Common myeloid progenitor, CD34-positive (primary cell): ENCODE measurements at regions not wholly inside any gene's neighbourhood (a gene's known extent, or its start where the extent isn't known, plus 50 kb on each side); places are given as distances from the start of the nearest gene placed in this dataset.

Experiments used
- CTCF ChIA-PET: fragments of 350-600 bp; sonication (Branson Sonifier 250); formaldehyde crosslinking; loops from one replicate; lab custom pipeline; 2021; ENCODE audit warnings: antibody characterized with exemption; lab: Charles Lee
- POLR2A ChIA-PET: fragments of 350-600 bp; sonication (Branson Sonifier 250); formaldehyde crosslinking; loops from one replicate; lab custom pipeline; 2021; ENCODE audit warnings: antibody characterized with exemption; lab: Charles Lee
- DNase-seq, 3 donors: peaks; one replicate each; pipeline versions ENCODE4 v3.0.0 to v3.0.0-alpha.2; 2013
- H3K27ac ChIP-seq, 2 experiments: 1 replicate in 1 of 2; 2 replicates in 1 of 2; pipeline ENCODE4 v1.7.0; 2013; ENCODE audit warnings: inconsistent platforms in 2 of 2, low read length in 2 of 2, mild to moderate bottlenecking in 2 of 2, low read depth in 1 of 2, moderate library complexity in 1 of 2; ENCODE audit not compliant: severe bottlenecking in 2 of 2, insufficient read depth in 1 of 2, poor library complexity in 1 of 2
- H3K27me3 ChIP-seq, 5 experiments: replicated peaks in 2 of 5; 1 replicate in 3 of 5; 2 replicates in 2 of 5; pipeline versions ENCODE4 v1.6.1 to v1.7.0; 2013; ENCODE audit warnings: low read length in 4 of 5, mild to moderate bottlenecking in 2 of 5, moderate library complexity in 2 of 5, inconsistent platforms in 1 of 5; ENCODE audit not compliant: insufficient read depth in 5 of 5, control insufficient read depth in 4 of 5
- H3K36me3 ChIP-seq, 4 experiments: 1 replicate in 2 of 4; 2 replicates in 2 of 4; pipeline versions ENCODE4 v1.6.1 to v1.7.0; 2013; ENCODE audit warnings: low read length in 3 of 4, control low read depth in 1 of 4, mild to moderate bottlenecking in 1 of 4; ENCODE audit not compliant: control insufficient read depth in 4 of 4, insufficient read depth in 4 of 4
- H3K4me1 ChIP-seq, 4 experiments: 1 replicate in 3 of 4; 2 replicates in 1 of 4; pipeline versions ENCODE4 v1.6.1 to v1.7.1; 2013; ENCODE audit warnings: low read length in 3 of 4, mild to moderate bottlenecking in 3 of 4, control low read depth in 1 of 4, inconsistent platforms in 1 of 4, moderate library complexity in 1 of 4; ENCODE audit not compliant: control insufficient read depth in 4 of 4, insufficient read depth in 4 of 4; ENCODE audit errors: control extremely low read depth in 1 of 4
- H3K4me3 ChIP-seq, 7 experiments: 1 replicate in 4 of 7; 2 replicates in 3 of 7; pipeline versions ENCODE4 v1.5.1 to v1.7.0; 2013; ENCODE audit warnings: mild to moderate bottlenecking in 7 of 7, low read length in 6 of 7, moderate library complexity in 6 of 7, inconsistent platforms in 2 of 7, low read depth in 2 of 7, control low read depth in 1 of 7; ENCODE audit not compliant: insufficient read depth in 4 of 7, control insufficient read depth in 1 of 7; ENCODE audit errors: extremely low read depth in 1 of 7
- H3K9me3 ChIP-seq, 5 experiments: 1 replicate in 4 of 5; 2 replicates in 1 of 5; pipeline versions ENCODE4 v1.6.1 to v1.7.1; 2013; ENCODE audit warnings: low read length in 4 of 5, mild to moderate bottlenecking in 2 of 5, inconsistent platforms in 1 of 5, low read depth in 1 of 5, moderate library complexity in 1 of 5; ENCODE audit not compliant: control insufficient read depth in 4 of 5, insufficient read depth in 2 of 5; ENCODE audit errors: control extremely low read depth in 1 of 5
- WGBS: methylation state at CpG from one replicate; pipeline ENCODE4 v1.1.5; 2013; ENCODE audit not compliant: insufficient coverage; 5-methylcytosine and 5-hydroxymethylcytosine counted together

DNA sequence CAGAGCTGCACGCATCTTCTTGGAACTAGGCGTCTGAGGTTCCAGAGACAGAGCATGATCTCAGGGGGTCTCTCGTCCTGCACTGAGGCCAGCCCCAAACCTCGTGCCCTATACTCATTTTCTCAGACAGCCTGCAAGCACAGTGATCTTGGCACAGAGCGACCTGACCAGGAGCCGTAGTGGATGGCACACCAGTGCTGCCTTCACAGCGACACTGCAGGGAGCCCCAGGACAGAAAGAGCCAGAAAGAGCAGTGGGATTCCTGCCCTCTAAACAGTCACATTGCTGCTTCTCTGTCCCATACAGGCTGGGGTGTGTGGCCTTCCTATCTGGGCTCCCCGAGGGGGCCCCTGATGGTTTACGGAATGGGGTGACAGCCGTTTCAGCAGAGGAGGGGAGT lies 131.0 kb downstream of the RBFOX3 start:
- CTCF ChIA-PET, result no interaction called here

DNA sequence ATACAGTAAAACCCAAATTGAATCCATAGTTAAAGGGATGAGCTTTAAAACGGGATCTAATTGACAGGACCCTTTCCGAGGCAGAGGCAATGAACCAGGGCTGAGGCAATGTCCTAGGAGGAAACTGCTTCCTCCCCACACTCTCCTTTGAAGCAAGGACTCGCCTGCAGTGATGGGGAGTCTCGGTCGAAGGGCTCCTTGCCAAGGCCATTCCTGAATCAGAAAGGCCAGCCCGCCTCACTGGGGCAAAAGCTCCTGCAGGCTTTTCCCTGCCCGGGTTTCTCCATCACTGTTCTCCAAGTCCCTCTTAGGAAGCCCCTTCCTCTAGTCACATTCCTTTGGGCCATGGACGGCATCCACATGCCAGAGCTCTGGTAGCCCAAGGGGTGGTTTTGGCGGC lies 132.0 kb downstream of the RBFOX3 start:
- no peaks in the 10 kb centered on the region for H3K36me3 ChIP-seq
- no peaks in the 10 kb centered on the region for H3K9me3 ChIP-seq
- POLR2A ChIA-PET, result no interaction called here
- no peaks in the 10 kb centered on the region for H3K4me1 ChIP-seq
- CTCF ChIA-PET, result no interaction called here
- WGBS, result 88% methylated on average over 9 of the region's 9 CpGs
- no peak overlapping the region for H3K4me3 ChIP-seq
- H3K27me3 ChIP-seq, result peaks cover 0 to 95% (median 17%) of the 10 kb centered on the region in 5 experiments
- no peak for DNase-seq
- no peak overlapping the region for H3K27ac ChIP-seq

More for the DNA sequence above, 131.0 kb downstream of the RBFOX3 start:
- WGBS, result 91% methylated on average over 10 of the region's 10 CpGs
- DNase-seq, result no peak
- POLR2A ChIA-PET, result no interaction called here
- Histone ChIP-seq H3K4me3 (no peak overlapping the region), H3K4me1 (no peaks in the 10 kb centered on the region), H3K27me3 (peaks cover 0 to 95% (median 12%) of the 10 kb centered on the region in 5 experiments), H3K27ac (no peak overlapping the region), H3K36me3 (no peaks in the 10 kb centered on the region), H3K9me3 (no peaks in the 10 kb centered on the region)

DNA sequence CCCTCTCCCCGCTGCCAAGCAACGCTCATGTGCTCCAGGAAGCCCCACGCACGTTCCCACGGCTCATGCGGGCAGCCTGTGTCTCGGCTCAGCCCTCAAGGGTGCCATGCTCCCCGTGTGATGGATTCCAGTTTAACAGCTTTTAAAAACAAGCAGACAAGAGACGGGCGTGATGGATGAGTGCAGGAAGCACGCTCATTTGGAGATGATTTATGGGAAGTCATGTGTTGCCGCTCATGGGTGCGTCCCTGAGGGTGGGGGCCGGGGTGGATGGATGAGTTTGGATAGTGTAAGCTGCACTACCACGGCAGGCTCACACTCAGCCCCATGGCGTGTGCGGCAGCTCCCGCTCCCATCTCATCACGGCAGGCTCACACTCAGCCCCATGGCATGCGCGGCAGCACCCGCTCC lies 132.8 kb downstream of the RBFOX3 start:
- peaks cover 0 to 95% (median 14%) of the 10 kb centered on the region in 5 experiments for H3K27me3 ChIP-seq
- H3K27ac ChIP-seq, result no peak overlapping the region
- POLR2A ChIA-PET, result no interaction called here
- H3K36me3 ChIP-seq, result no peaks in the 10 kb centered on the region
- CTCF ChIA-PET, result no interaction called here
- 70% methylated on average over 15 of the region's 22 CpGs for WGBS
- DNase-seq, result no peak
- no peaks in the 10 kb centered on the region for H3K4me1 ChIP-seq
- no peaks in the 10 kb centered on the region for H3K9me3 ChIP-seq
- no peak overlapping the region for H3K4me3 ChIP-seq

- ChIA-PET POLR2A (no interaction called here), CTCF (no interaction called here)
- peaks cover 0 to 81% (median 13%) of the 10 kb centered on the region in 5 experiments for H3K27me3 ChIP-seq
- H3K4me3 ChIP-seq, result no peak overlapping the region
- no peaks in the 10 kb centered on the region for H3K4me1 ChIP-seq
- H3K9me3 ChIP-seq, result no peaks in the 10 kb centered on the region
- no peak overlapping the region for H3K27ac ChIP-seq
- no peak for DNase-seq
- H3K36me3 ChIP-seq, result no peaks in the 10 kb centered on the region
- WGBS, result 45% methylated on average over 13 of the region's 13 CpGs
Observed at GRCh38 chr17:79476074-79476652, 134.7 kb downstream of the RBFOX3 start.

DNA sequence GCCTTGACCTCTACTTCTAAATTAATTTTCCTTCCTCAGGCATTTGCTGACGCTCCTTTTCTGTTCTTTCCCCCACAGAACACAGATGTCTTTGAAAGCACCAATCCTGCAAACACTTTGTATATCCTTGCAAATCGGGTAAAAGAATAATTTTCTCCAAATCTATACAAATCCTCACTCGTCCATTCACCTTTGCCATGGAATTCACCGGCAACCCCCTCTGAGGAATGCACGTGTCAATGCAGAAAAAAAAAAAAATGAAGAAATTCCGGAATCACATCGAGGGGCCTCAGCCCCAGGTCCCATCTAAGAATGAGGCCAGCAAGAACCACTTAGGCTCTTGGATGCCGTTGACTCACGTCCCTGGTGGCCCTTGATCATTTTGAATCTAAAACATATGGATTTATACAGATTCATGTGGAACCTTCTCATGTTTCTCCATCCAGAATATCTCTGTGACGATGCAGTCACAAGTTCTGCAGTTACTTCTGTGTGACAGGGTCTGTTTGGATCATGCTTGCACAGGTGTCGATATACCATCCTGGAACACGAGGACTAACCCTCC lies 136.9 kb downstream of the RBFOX3 start:
- CTCF ChIA-PET, result no interaction called here
- Histone ChIP-seq H3K27ac (no peak overlapping the region), H3K4me1 (no peaks in the 10 kb centered on the region), H3K4me3 (no peak overlapping the region), H3K36me3 (no peaks in the 10 kb centered on the region), H3K9me3 (no peaks in the 10 kb centered on the region), H3K27me3 (peaks cover 0 to 72% (median 13%) of the 10 kb centered on the region in 5 experiments)
- WGBS, result 85% methylated on average over 10 of the region's 12 CpGs
- no peak for DNase-seq
- POLR2A ChIA-PET, result no interaction called here

DNA sequence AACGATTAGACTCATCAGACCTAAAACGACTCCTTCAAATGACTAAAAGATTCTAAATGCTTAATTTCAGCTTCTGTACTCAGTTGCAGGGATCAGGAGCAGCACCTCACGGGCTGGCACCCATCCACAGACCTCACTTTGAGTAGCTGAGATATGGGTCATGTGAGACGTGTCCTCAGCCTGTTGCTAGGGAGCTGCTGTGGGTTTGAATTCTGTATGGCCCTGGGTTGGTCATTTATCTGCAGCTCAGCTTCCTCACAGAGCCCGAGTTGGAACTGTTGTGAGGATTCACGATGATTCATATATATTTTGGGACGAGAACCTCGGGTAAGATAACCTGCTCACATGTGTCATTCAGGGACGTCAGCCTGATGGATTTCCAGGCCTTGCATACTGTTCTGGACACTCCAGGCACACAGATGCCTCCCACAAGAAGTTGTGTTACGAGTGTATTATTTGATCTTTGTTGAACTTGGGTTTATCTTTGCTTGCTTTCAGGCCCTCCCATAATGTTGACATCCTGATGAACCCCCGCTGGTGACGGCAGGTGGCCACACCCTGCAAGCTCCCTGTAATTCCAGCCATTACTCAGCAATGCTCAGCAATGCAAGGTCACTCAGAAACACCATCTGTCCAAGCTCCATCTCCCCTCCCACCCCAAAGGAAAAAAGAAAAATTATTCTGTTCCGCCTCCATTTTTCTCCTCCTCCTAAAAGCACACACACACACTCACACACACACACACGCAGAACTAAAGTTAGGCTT lies 137.6 kb downstream of the RBFOX3 start:
- no peaks in the 10 kb centered on the region for H3K9me3 ChIP-seq
- DNase-seq, result no peak
- peaks cover 0 to 65% (median 13%) of the 10 kb centered on the region in 5 experiments for H3K27me3 ChIP-seq
- H3K36me3 ChIP-seq, result no peaks in the 10 kb centered on the region
- CTCF ChIA-PET, result no interaction called here
- H3K27ac ChIP-seq, result no peak overlapping the region
- H3K4me1 ChIP-seq, result no peaks in the 10 kb centered on the region
- 84% methylated on average over 11 of the region's 14 CpGs for WGBS
- no peak overlapping the region for H3K4me3 ChIP-seq
- POLR2A ChIA-PET, result no interaction called here

DNA sequence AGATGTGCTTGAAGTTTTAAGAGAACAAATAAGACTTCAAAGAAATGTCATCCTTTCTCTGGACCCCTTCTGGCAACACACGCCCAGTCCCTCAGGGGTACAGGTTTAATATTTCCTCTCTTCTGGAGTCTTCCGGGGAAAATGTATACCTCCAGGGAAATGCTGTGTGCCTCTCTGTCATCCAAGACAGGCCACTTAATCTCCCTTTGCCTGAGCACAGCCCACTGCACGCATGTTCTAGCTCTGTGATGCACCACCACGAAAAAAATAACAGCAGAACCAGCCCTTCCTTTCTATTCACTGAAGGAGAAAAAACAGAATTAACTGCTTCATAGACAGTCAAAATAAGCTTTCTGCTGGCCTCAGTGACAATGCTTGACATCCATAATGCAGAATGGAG lies 140.1 kb downstream of the RBFOX3 start:
- H3K27me3 ChIP-seq, result peaks cover 0 to 48% (median 15%) of the 10 kb centered on the region in 5 experiments
- H3K36me3 ChIP-seq, result no peaks in the 10 kb centered on the region
- WGBS, result 85% methylated on average over 4 of the region's 4 CpGs
- DNase-seq, result no peak
- no peaks in the 10 kb centered on the region for H3K4me1 ChIP-seq
- no peaks in the 10 kb centered on the region for H3K9me3 ChIP-seq
- ChIA-PET POLR2A (no interaction called here), CTCF (no interaction called here)
- no peak overlapping the region for H3K4me3 ChIP-seq
- no peak overlapping the region for H3K27ac ChIP-seq
